ENCODE measurements at regions not wholly inside any gene's neighbourhood (a gene's known extent, or its start where the extent isn't known, plus 50 kb on each side); places are given as distances from the start of the nearest gene placed in this dataset.

- H3K9me3 ChIP-seq (ENCODE audit: control insufficient read depth, insufficient read depth, low read length) = no peaks in the 10 kb centered on the region
- no peaks in the 10 kb centered on the region for H3K36me3 ChIP-seq (ENCODE audit: control insufficient read depth, insufficient read depth, low read length)
- H3K27ac ChIP-seq (ENCODE audit: low read depth, low read length) = no peak overlapping the region
- H3K4me1 ChIP-seq (ENCODE audit: control insufficient read depth, insufficient read depth, low read length) = no peaks in the 10 kb centered on the region
- no peak overlapping the region for H3K4me3 ChIP-seq (ENCODE audit: low read depth, low read length)
- H3K27me3 ChIP-seq (ENCODE audit: control insufficient read depth, insufficient read depth, low read length) = no peaks in the 10 kb centered on the region
- H3K9ac ChIP-seq (ENCODE audit: low read depth, low read length) = no peak overlapping the region
These were observed 296.0 kb downstream of the KLHL4 start for GRCh38 chrX:87813566-87813965.

GRCh38 chrX:87846956-87847355, 329.4 kb downstream of the KLHL4 start:
- Histone ChIP-seq H3K9me3 (ENCODE audit: control insufficient read depth, insufficient read depth, low read length) (no peaks in the 10 kb centered on the region), H3K4me1 (ENCODE audit: control insufficient read depth, insufficient read depth, low read length) (no peaks in the 10 kb centered on the region), H3K4me3 (ENCODE audit: low read depth, low read length) (no peak overlapping the region), H3K27me3 (ENCODE audit: control insufficient read depth, insufficient read depth, low read length) (0 out of 2 replicates have a peak, but pooled peaks cover 4% of the 10 kb centered on the region), H3K9ac (ENCODE audit: low read depth, low read length) (no peak overlapping the region), H3K27ac (ENCODE audit: low read depth, low read length) (no peak overlapping the region), H3K36me3 (ENCODE audit: control insufficient read depth, insufficient read depth, low read length) (no peaks in the 10 kb centered on the region)

- no peaks in the 10 kb centered on the region for H3K4me1 ChIP-seq (ENCODE audit: control insufficient read depth, insufficient read depth, low read length)
- H3K27me3 ChIP-seq (ENCODE audit: control insufficient read depth, insufficient read depth, low read length) = no peaks in the 10 kb centered on the region
- H3K36me3 ChIP-seq (ENCODE audit: control insufficient read depth, insufficient read depth, low read length) = no peaks in the 10 kb centered on the region
- H3K4me3 ChIP-seq (ENCODE audit: low read depth, low read length) = no peak overlapping the region
- H3K27ac ChIP-seq (ENCODE audit: low read depth, low read length) = no peak overlapping the region
- H3K9me3 ChIP-seq (ENCODE audit: control insufficient read depth, insufficient read depth, low read length) = no peaks in the 10 kb centered on the region
- no peak overlapping the region for H3K9ac ChIP-seq (ENCODE audit: low read depth, low read length)
These were observed 355.8 kb downstream of the KLHL4 start for GRCh38 chrX:87873347-87873941.

DNA sequence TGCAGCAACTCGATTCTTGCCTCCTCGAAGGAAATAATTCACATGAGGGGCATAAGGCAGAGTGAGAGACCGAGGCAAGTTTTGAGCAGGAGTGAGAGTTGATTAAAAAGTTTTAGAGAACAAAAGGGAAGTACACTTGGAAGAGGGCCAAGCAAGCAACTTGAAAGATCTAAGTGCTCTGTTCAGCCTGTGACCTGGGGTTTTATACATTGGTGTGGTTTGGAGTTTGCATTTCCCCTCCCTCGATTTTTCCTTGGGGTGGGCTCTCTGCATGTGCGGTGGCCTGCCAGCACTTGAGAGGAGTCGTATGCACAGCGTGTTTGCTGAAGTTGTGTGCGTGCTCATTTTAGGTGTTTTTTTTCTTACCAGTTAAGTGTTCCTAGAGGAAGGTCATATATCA, 356.4 kb downstream of the KLHL4 start:
- H3K27ac ChIP-seq (ENCODE audit: low read depth, low read length) = no peak overlapping the region
- H3K9me3 ChIP-seq (ENCODE audit: control insufficient read depth, insufficient read depth, low read length) = no peaks in the 10 kb centered on the region
- no peak overlapping the region for H3K9ac ChIP-seq (ENCODE audit: low read depth, low read length)
- no peaks in the 10 kb centered on the region for H3K36me3 ChIP-seq (ENCODE audit: control insufficient read depth, insufficient read depth, low read length)
- H3K4me3 ChIP-seq (ENCODE audit: low read depth, low read length) = no peak overlapping the region
- no peaks in the 10 kb centered on the region for H3K4me1 ChIP-seq (ENCODE audit: control insufficient read depth, insufficient read depth, low read length)
- H3K27me3 ChIP-seq (ENCODE audit: control insufficient read depth, insufficient read depth, low read length) = no peaks in the 10 kb centered on the region

DNA sequence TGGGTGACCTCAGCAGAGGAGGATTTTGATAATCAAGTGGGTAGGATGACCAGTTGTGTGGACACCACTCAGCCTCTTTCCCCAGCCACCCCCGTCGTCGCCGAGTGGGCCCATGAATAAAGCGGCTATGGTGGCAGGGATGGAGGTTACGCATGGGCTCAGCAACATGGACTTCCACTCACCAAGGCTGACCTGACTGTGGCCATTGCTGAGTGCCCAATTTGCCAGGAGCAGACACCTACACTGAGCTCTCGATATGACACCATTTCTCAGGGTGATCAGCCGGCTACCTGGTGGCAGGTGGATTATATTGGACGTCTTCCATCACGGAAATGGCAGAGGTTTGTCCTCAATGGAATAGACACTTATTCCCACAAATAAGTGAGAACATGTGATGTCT, 361.3 kb downstream of the KLHL4 start:
- no peaks in the 10 kb centered on the region for H3K36me3 ChIP-seq (ENCODE audit: control insufficient read depth, insufficient read depth, low read length)
- no peak overlapping the region for H3K4me3 ChIP-seq (ENCODE audit: low read depth, low read length)
- H3K9me3 ChIP-seq (ENCODE audit: control insufficient read depth, insufficient read depth, low read length) = no peaks in the 10 kb centered on the region
- no peaks in the 10 kb centered on the region for H3K4me1 ChIP-seq (ENCODE audit: control insufficient read depth, insufficient read depth, low read length)
- no peak overlapping the region for H3K27ac ChIP-seq (ENCODE audit: low read depth, low read length)
- H3K9ac ChIP-seq (ENCODE audit: low read depth, low read length) = no peak overlapping the region
- no peaks in the 10 kb centered on the region for H3K27me3 ChIP-seq (ENCODE audit: control insufficient read depth, insufficient read depth, low read length)

- H3K27ac ChIP-seq (ENCODE audit: low read depth, low read length) = no peak overlapping the region
- no peaks in the 10 kb centered on the region for H3K4me1 ChIP-seq (ENCODE audit: control insufficient read depth, insufficient read depth, low read length)
- H3K9me3 ChIP-seq (ENCODE audit: control insufficient read depth, insufficient read depth, low read length) = no peaks in the 10 kb centered on the region
These were observed 372.8 kb downstream of the KLHL4 start for GRCh38 chrX:87890437-87890836.

DNA sequence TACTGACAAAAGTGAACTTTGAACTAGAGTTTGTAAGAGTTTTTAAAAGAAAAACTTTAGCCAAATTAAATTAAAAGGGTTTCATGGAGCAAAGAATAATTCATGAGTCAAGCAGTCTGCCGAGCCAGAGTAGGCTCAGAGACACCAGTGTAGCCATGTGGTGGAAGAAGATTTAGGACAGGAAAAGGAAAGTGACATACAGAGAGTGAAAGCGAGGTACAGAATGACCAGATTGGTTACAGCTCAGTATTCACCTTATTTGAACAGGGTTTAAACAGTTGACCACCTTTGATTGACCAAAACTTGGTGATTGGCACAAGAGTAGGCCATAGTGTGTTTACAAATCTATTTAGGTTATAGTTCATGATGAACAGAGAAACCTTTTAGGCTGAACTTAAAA, 377.8 kb downstream of the KLHL4 start:
- no peaks in the 10 kb centered on the region for H3K4me1 ChIP-seq (ENCODE audit: control insufficient read depth, insufficient read depth, low read length)
- H3K27ac ChIP-seq (ENCODE audit: low read depth, low read length) = no peak overlapping the region
- no peaks in the 10 kb centered on the region; the same call in 1 of the 2 replicates for H3K27me3 ChIP-seq (ENCODE audit: control insufficient read depth, insufficient read depth, low read length)
- no peak overlapping the region for H3K4me3 ChIP-seq (ENCODE audit: low read depth, low read length)
- H3K36me3 ChIP-seq (ENCODE audit: control insufficient read depth, insufficient read depth, low read length) = no peaks in the 10 kb centered on the region
- no peaks in the 10 kb centered on the region for H3K9me3 ChIP-seq (ENCODE audit: control insufficient read depth, insufficient read depth, low read length)
- H3K9ac ChIP-seq (ENCODE audit: low read depth, low read length) = no peak overlapping the region

More at GRCh38 chrX:87890437-87890836, 372.8 kb downstream of the KLHL4 start:
- no peak overlapping the region for H3K4me3 ChIP-seq (ENCODE audit: low read depth, low read length)
- H3K36me3 ChIP-seq (ENCODE audit: control insufficient read depth, insufficient read depth, low read length) = no peaks in the 10 kb centered on the region
- H3K9ac ChIP-seq (ENCODE audit: low read depth, low read length) = no peak overlapping the region
- H3K27me3 ChIP-seq (ENCODE audit: control insufficient read depth, insufficient read depth, low read length) = no peaks in the 10 kb centered on the region

DNA sequence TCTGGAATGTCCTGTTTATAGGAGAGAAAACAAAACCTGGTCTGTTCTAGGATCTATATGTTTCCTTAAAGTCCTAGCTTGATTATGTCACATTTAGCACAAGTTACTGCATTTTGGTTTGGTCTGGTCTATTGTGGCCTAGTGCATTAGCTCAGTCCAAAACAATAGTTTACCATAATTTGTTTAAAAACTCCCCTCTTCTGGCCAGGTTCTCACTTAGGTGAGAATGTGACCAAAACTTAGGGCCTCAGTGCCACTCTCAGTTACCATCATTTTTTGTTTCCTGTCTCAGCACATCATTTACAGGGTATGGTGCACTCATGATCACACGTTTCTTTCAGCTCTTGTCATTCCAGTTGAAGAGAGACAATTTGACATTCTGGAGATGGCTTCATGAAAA, 378.5 kb downstream of the KLHL4 start:
- no peak overlapping the region for H3K4me3 ChIP-seq (ENCODE audit: low read depth, low read length)
- H3K27ac ChIP-seq (ENCODE audit: low read depth, low read length) = no peak overlapping the region
- H3K36me3 ChIP-seq (ENCODE audit: control insufficient read depth, insufficient read depth, low read length) = no peaks in the 10 kb centered on the region
- no peak overlapping the region for H3K9ac ChIP-seq (ENCODE audit: low read depth, low read length)
- no peaks in the 10 kb centered on the region; the same call in 1 of the 2 replicates for H3K27me3 ChIP-seq (ENCODE audit: control insufficient read depth, insufficient read depth, low read length)
- no peaks in the 10 kb centered on the region for H3K4me1 ChIP-seq (ENCODE audit: control insufficient read depth, insufficient read depth, low read length)
- H3K9me3 ChIP-seq (ENCODE audit: control insufficient read depth, insufficient read depth, low read length) = no peaks in the 10 kb centered on the region

- H3K4me1 ChIP-seq (ENCODE audit: control insufficient read depth, insufficient read depth, low read length) = peaks cover 24% of the 10 kb centered on the region
- H3K27me3 ChIP-seq (ENCODE audit: control insufficient read depth, insufficient read depth, low read length) = no peaks in the 10 kb centered on the region; the same call in 1 of the 2 replicates
- no peak overlapping the region for H3K27ac ChIP-seq (ENCODE audit: low read depth, low read length)
- H3K9me3 ChIP-seq (ENCODE audit: control insufficient read depth, insufficient read depth, low read length) = no peaks in the 10 kb centered on the region
- H3K9ac ChIP-seq (ENCODE audit: low read depth, low read length) = no peak overlapping the region
- no peaks in the 10 kb centered on the region for H3K36me3 ChIP-seq (ENCODE audit: control insufficient read depth, insufficient read depth, low read length)
- no peak overlapping the region for H3K4me3 ChIP-seq (ENCODE audit: low read depth, low read length)
These were observed 382.8 kb downstream of the KLHL4 start for GRCh38 chrX:87900320-87900908.

- H3K27ac ChIP-seq (ENCODE audit: low read depth, low read length) = no peak overlapping the region
- peaks cover 24% of the 10 kb centered on the region for H3K4me1 ChIP-seq (ENCODE audit: control insufficient read depth, insufficient read depth, low read length)
- H3K9ac ChIP-seq (ENCODE audit: low read depth, low read length) = no peak overlapping the region
- H3K27me3 ChIP-seq (ENCODE audit: control insufficient read depth, insufficient read depth, low read length) = no peaks in the 10 kb centered on the region; the same call in 1 of the 2 replicates
- no peak overlapping the region for H3K4me3 ChIP-seq (ENCODE audit: low read depth, low read length)
- H3K9me3 ChIP-seq (ENCODE audit: control insufficient read depth, insufficient read depth, low read length) = no peaks in the 10 kb centered on the region
- no peaks in the 10 kb centered on the region for H3K36me3 ChIP-seq (ENCODE audit: control insufficient read depth, insufficient read depth, low read length)
These were observed 383.5 kb downstream of the KLHL4 start for GRCh38 chrX:87901060-87901459.

DNA sequence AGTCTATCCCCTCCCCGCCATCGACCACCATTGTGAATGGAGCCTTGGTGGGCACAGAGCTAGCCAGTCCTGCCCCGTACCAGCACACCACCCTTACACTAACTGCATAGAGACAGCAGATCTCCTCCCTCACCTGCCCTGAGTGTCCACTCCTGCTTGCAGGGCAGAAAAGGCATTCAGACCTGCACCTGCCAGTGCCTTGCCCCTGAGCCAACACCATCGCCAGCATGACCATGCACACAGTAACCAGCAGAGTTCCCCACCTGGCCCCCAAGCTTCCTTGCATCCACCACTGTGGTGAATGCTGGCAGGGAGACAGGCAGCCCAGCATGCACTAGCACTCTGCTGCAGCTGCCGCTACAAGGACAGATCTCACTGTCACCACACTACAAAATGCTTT, 397.1 kb downstream of the KLHL4 start:
- Histone ChIP-seq H3K4me1 (ENCODE audit: control insufficient read depth, insufficient read depth, low read length) (no peaks in the 10 kb centered on the region), H3K27ac (ENCODE audit: low read depth, low read length) (no peak overlapping the region), H3K36me3 (ENCODE audit: control insufficient read depth, insufficient read depth, low read length) (no peaks in the 10 kb centered on the region), H3K4me3 (ENCODE audit: low read depth, low read length) (no peak overlapping the region), H3K9ac (ENCODE audit: low read depth, low read length) (no peak overlapping the region), H3K9me3 (ENCODE audit: control insufficient read depth, insufficient read depth, low read length) (no peaks in the 10 kb centered on the region), H3K27me3 (ENCODE audit: control insufficient read depth, insufficient read depth, low read length) (no peaks in the 10 kb centered on the region)
